Left lung (tissue), 4 donors: ENCODE measurements at regions not wholly inside any gene's neighbourhood (a gene's known extent, or its start where the extent isn't known, plus 50 kb on each side); places are given as distances from the start of the nearest gene placed in this dataset.

Experiments
- ATAC-seq: fragments of 200-7000 bp; cut with Tn5 transposase; one replicate; pipeline ENCODE4 v1.9.1; 2020; ENCODE audit warnings: moderate library complexity
- DNase-seq, 4 donors: peaks; one replicate each; pipeline ENCODE4 v3.0.0-alpha.2; 2013 to 2020
- H3K27ac ChIP-seq, 2 donors: fragments of 200-600 bp; sonication (generic) in 1 of 2; one replicate each; pipeline versions ENCODE4 v1.5.0 to v1.8.0; 2020 to 2021
- H3K27me3 ChIP-seq, 2 donors: fragments of 200-600 bp; sonication (generic) in 1 of 2; one replicate each; pipeline versions ENCODE4 v1.5.0 to v1.8.0; 2020 to 2021
- H3K36me3 ChIP-seq, 2 donors: fragments of 200-600 bp; sonication (generic) in 1 of 2; one replicate each; pipeline versions ENCODE4 v1.5.0 to v1.8.0; 2020 to 2021
- H3K4me1 ChIP-seq, 2 donors: fragments of 200-600 bp; one replicate each; pipeline ENCODE4 v1.8.0; 2021
- H3K4me3 ChIP-seq, 2 donors: fragments of 200-600 bp; sonication (generic) in 1 of 2; one replicate each; pipeline versions ENCODE4 v1.5.0 to v1.8.0; 2020 to 2021; ENCODE audit warnings: mild to moderate bottlenecking in 1 of 2
- H3K9me3 ChIP-seq, 2 donors: fragments of 200-600 bp; sonication (generic) in 1 of 2; one replicate each; pipeline versions ENCODE4 v1.5.0 to v1.8.0; 2020 to 2021
- intact Hi-C, 2 donors: fragments of 100-400 bp; cut with DNase I; formaldehyde crosslinking; loops; one replicate each; pipeline versions ENCODE4 v1.11.2 to v1.14.2; 2022
- TF ChIP-seq, protein P1 (sequence below), 2 donors: fragments of 200-600 bp; sonication (generic) in 1 of 2; IDR thresholded peaks; one replicate each; pipeline versions ENCODE4 v1.5.0 to v1.8.0; 2021; ENCODE audit warnings: antibody characterized with exemption in 2 of 2
- donor health status: DM: no; HTN: yes; CAD: no.
- donor health status: DM: no; HTN: no; CAD: no.

GRCh38 chr5:133734916-133735315 lies 122.6 kb upstream of the FSTL4 start:
- Histone ChIP-seq H3K27me3 (no peaks in the 10 kb centered on the region), H3K4me1 (no peaks in the 10 kb centered on the region), H3K4me3 (no peak overlapping the region), H3K36me3 (no peaks in the 10 kb centered on the region), H3K27ac (peak overlapping the region in 1 of 2 donors; percentile 10), H3K9me3 (no peaks in the 10 kb centered on the region)
- TF ChIP-seq, protein P1, sequence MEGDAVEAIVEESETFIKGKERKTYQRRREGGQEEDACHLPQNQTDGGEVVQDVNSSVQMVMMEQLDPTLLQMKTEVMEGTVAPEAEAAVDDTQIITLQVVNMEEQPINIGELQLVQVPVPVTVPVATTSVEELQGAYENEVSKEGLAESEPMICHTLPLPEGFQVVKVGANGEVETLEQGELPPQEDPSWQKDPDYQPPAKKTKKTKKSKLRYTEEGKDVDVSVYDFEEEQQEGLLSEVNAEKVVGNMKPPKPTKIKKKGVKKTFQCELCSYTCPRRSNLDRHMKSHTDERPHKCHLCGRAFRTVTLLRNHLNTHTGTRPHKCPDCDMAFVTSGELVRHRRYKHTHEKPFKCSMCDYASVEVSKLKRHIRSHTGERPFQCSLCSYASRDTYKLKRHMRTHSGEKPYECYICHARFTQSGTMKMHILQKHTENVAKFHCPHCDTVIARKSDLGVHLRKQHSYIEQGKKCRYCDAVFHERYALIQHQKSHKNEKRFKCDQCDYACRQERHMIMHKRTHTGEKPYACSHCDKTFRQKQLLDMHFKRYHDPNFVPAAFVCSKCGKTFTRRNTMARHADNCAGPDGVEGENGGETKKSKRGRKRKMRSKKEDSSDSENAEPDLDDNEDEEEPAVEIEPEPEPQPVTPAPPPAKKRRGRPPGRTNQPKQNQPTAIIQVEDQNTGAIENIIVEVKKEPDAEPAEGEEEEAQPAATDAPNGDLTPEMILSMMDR (IDR thresholded peaks at IDR 0.05) = no peak
- DNase-seq (no peak), ATAC-seq (no peak)
- intact Hi-C loops = no loop called here

DNA sequence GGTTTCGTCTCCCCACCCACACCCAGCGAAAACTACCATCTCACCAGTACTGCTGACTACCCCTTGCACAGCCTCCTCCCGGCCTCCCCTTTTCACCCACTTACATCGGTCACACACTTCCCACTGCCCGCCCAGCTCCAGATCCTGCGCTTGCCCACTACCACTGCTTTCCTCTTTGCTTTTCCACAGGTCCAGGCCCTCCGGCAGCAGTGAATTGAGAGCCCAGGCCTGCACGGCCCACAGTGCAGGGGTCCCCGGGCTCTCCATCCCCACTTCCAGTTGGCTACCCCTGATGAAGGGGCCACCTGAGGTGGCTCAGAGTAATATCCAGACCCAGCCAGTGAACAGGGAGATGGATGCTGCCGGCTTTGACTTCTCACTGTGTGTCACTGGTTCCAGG lies 120.2 kb upstream of the FSTL4 start:
- TF ChIP-seq, protein P1 (IDR thresholded peaks at IDR 0.05) = no peak
- no peak overlapping the region for H3K27ac ChIP-seq
- no peak overlapping the region for H3K4me3 ChIP-seq
- H3K9me3 ChIP-seq = no peaks in the 10 kb centered on the region
- H3K4me1 ChIP-seq = no peaks in the 10 kb centered on the region
- H3K27me3 ChIP-seq = no peaks in the 10 kb centered on the region
- ATAC-seq (no peak), DNase-seq (no peak)
- intact Hi-C loops = no loop called here
- no peaks in the 10 kb centered on the region for H3K36me3 ChIP-seq

DNA sequence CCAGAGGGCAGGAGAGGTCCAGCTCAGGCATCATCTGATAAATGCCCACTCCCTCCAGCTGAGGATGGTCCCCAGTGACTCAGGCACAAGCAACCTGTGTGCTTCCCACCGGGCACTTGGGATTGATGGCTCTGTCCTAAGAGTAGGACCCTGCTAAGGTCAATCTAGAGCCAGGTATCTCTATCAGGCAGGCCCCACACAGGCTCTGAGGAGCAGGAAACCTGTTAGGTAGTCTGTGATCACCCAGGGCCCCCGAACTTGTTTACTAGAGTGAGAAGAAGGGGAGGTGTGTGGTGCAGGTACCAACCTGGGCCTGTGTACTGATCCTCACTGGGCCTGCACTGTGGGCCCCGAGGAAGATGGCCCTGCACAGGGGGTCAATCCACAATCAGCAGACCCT lies 119.6 kb upstream of the FSTL4 start:
- Histone ChIP-seq H3K36me3 (no peaks in the 10 kb centered on the region), H3K4me1 (no peaks in the 10 kb centered on the region), H3K27me3 (no peaks in the 10 kb centered on the region), H3K4me3 (no peak overlapping the region), H3K27ac (no peak overlapping the region), H3K9me3 (no peaks in the 10 kb centered on the region)
- intact Hi-C loops = no loop called here
- TF ChIP-seq, protein P1 (IDR thresholded peaks at IDR 0.05) = no peak
- DNase-seq (no peak), ATAC-seq (no peak)

- ATAC-seq (no peak), DNase-seq (no peak)
- no peak overlapping the region for H3K4me3 ChIP-seq
- intact Hi-C loops = no loop called here
- no peaks in the 10 kb centered on the region for H3K4me1 ChIP-seq
- H3K36me3 ChIP-seq = no peaks in the 10 kb centered on the region
- TF ChIP-seq, protein P1 (IDR thresholded peaks at IDR 0.05) = no peak
- no peaks in the 10 kb centered on the region for H3K27me3 ChIP-seq
- no peaks in the 10 kb centered on the region for H3K9me3 ChIP-seq
- H3K27ac ChIP-seq = no peak overlapping the region
Measured at GRCh38 chr5:133730866-133731265, 118.5 kb upstream of the FSTL4 start.

GRCh38 chr5:133730346-133730745 lies 118.0 kb upstream of the FSTL4 start:
- DNase-seq (no peak), ATAC-seq (no peak)
- no peak overlapping the region for H3K27ac ChIP-seq
- TF ChIP-seq, protein P1 (IDR thresholded peaks at IDR 0.05) = no peak
- H3K27me3 ChIP-seq = no peaks in the 10 kb centered on the region
- intact Hi-C loops = no loop called here
- no peaks in the 10 kb centered on the region for H3K36me3 ChIP-seq
- no peak overlapping the region for H3K4me3 ChIP-seq
- H3K4me1 ChIP-seq = no peaks in the 10 kb centered on the region
- H3K9me3 ChIP-seq = no peaks in the 10 kb centered on the region
